HL-60 (cell line): ENCODE measurements at regions not wholly inside any gene's neighbourhood (a gene's known extent, or its start where the extent isn't known, plus 50 kb on each side); places are given as distances from the start of the nearest gene placed in this dataset.

Experiments used
- DNase-seq, 2 experiments: peaks; one replicate each; pipeline ENCODE4 v3.0.0-alpha.2; 2010 to 2020; ENCODE audit warnings: low read depth in 1 of 2, low spot score in 1 of 2
- H3K27ac ChIP-seq: fragments of 250-450 bp; sonication (Bioruptor Pico); replicated peaks from 2 replicates; pipeline ENCODE4 v1.5.1; 2020; ENCODE audit warnings: mild to moderate bottlenecking, moderate library complexity
- H3K27me3 ChIP-seq: fragments of 250-450 bp; sonication (Bioruptor Pico); 2 replicates; pipeline ENCODE4 v1.5.1; 2021; ENCODE audit warnings: mild to moderate bottlenecking, moderate library complexity; ENCODE audit not compliant: insufficient read depth, poor library complexity, severe bottlenecking
- H3K4me3 ChIP-seq: replicated peaks from 2 replicates; pipeline ENCODE4 v1.5.1; 2011; ENCODE audit warnings: mild to moderate bottlenecking, control low read depth, low read length; ENCODE audit not compliant: insufficient read depth
- CTCF ChIP-seq: IDR thresholded peaks from one replicate; pipeline ENCODE4 v1.5.1; 2011; ENCODE audit warnings: low read length, control low read depth, inconsistent platforms; ENCODE audit not compliant: insufficient read depth
- GABPA ChIP-seq: IDR thresholded peaks from 2 replicates; pipeline ENCODE4 v1.6.1; 2012; ENCODE audit warnings: low read depth
- POLR2AphosphoS5 ChIP-seq: IDR thresholded peaks from 2 replicates; pipeline ENCODE4 v1.6.1; 2012; ENCODE audit warnings: low read depth
- SPI1 ChIP-seq: IDR thresholded peaks from 2 replicates; pipeline ENCODE4 v1.6.1; 2012; ENCODE audit warnings: low read depth, mild to moderate bottlenecking, borderline replicate concordance
- TF ChIP-seq, protein P1 (sequence below): IDR thresholded peaks from 2 replicates; pipeline ENCODE4 v1.6.1; 2012; ENCODE audit warnings: low read depth; ENCODE audit not compliant: insufficient replicate concordance

DNA sequence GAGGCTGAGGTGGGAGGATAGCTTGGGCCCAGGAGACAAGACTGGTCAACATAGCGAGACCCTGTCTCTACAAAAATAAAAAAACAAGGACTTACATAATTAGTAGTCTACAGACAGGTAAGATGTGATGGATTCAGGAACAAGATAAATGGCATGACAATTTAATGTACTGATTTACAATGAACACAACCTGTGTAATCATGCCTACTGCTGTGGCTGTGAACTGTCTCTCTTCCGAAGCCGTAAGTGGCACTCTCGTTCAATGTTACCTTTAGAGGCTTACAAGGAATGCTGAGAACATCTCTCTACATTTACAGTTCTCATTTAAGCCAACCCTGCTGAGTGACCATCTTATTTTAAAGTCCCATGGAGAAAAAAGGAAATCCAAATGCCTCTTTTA is 134.8 kb upstream of the PRDM1 start:
- no peak overlapping the region for H3K27ac ChIP-seq
- no peak for DNase-seq
- no peaks in the 10 kb centered on the region for H3K27me3 ChIP-seq
- TF ChIP-seq CTCF (no peak), GABPA (no peak), SPI1 (no peak), POLR2AphosphoS5 (no peak)
- TF ChIP-seq, protein P1, sequence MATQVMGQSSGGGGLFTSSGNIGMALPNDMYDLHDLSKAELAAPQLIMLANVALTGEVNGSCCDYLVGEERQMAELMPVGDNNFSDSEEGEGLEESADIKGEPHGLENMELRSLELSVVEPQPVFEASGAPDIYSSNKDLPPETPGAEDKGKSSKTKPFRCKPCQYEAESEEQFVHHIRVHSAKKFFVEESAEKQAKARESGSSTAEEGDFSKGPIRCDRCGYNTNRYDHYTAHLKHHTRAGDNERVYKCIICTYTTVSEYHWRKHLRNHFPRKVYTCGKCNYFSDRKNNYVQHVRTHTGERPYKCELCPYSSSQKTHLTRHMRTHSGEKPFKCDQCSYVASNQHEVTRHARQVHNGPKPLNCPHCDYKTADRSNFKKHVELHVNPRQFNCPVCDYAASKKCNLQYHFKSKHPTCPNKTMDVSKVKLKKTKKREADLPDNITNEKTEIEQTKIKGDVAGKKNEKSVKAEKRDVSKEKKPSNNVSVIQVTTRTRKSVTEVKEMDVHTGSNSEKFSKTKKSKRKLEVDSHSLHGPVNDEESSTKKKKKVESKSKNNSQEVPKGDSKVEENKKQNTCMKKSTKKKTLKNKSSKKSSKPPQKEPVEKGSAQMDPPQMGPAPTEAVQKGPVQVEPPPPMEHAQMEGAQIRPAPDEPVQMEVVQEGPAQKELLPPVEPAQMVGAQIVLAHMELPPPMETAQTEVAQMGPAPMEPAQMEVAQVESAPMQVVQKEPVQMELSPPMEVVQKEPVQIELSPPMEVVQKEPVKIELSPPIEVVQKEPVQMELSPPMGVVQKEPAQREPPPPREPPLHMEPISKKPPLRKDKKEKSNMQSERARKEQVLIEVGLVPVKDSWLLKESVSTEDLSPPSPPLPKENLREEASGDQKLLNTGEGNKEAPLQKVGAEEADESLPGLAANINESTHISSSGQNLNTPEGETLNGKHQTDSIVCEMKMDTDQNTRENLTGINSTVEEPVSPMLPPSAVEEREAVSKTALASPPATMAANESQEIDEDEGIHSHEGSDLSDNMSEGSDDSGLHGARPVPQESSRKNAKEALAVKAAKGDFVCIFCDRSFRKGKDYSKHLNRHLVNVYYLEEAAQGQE: no peak
- no peak overlapping the region for H3K4me3 ChIP-seq

DNA sequence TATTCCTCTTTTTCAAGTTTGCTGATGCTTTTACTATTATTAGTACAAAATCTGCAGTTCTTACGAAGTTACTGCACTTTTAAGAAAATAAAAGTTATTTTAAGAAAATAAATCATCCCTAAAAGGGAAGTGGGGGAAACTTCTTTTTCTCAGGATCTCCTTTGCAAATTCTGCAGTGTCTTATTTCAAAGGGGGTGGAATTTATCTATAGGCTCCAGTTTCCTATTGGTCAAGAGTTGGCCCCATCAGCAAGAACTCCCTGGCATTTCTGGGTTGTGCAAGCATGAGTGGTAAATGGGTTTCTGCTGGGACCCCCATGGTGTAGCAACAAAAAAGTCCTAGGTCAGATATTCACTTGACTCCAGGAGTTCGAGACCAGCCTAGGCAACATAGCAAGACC is 136.3 kb upstream of the PRDM1 start:
- H3K4me3 ChIP-seq: no peak overlapping the region
- H3K27me3 ChIP-seq: no peaks in the 10 kb centered on the region
- H3K27ac ChIP-seq: no peak overlapping the region
- TF ChIP-seq SPI1: no peak
- TF ChIP-seq, protein P1: no peak
- TF ChIP-seq POLR2AphosphoS5: no peak
- TF ChIP-seq GABPA: no peak
- TF ChIP-seq CTCF: no peak
- DNase-seq: no peak

DNA sequence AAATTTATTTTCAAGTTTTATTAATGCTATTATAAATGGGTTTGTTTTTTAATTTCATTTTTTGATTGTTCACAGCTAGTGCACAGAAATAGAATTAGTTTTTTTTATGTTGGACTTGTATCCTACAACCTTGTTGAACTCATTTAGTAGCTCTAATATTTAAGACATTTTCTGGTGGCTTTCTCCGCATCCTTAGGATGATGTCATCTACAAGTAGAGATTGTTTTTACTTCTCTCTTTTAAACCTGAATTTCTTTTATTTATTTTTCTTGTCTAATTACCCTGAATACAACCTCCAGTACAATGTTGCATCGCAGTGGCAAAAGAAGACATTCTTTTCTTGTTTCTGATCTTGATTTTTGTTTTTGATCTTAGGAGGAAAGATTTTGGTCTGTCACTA is 142.6 kb upstream of the PRDM1 start:
- TF ChIP-seq SPI1 (no peak), GABPA (no peak), POLR2AphosphoS5 (no peak), CTCF (no peak)
- TF ChIP-seq, protein P1: no peak
- H3K4me3 ChIP-seq: no peak overlapping the region
- H3K27me3 ChIP-seq: no peaks in the 10 kb centered on the region
- H3K27ac ChIP-seq: no peak overlapping the region
- no peak for DNase-seq
